Ureter (tissue), 1 donor: ENCODE measurements at regions not wholly inside any gene's neighbourhood (a gene's known extent, or its start where the extent isn't known, plus 50 kb on each side); places are given as distances from the start of the nearest gene placed in this dataset.
"Not testable (repeated sequence)": the region's sequence is repeated elsewhere in the genome, so short reads cannot be mapped to it uniquely, and the experiment has no call there.

Experiments
- DNase-seq: peaks from one replicate; pipeline ENCODE4 v3.0.0-alpha.2; 2020; ENCODE audit warnings: low spot score
- donor health status: DM: yes; HTN: yes; CAD: no.

DNA sequence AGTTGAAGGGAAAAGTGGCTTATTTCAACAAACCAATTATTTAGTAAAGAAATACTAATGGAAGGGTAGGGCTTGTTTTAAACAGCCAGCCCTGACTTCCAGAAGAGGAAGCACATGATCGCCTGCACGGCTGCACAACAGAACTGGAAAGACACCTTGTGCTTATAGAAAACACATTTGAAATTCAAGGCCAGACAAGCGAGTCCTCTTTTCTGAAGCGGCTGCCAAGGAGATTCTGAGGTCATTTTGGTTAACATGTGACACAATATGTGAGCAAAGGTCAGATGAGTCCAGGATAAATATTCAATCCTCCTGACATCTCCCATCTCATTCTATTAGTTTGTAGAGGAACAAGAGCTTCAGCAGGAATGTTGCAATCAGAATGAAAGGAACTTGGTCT is 461.4 kb upstream of the ST8SIA4 start:
- no peak for DNase-seq

DNA sequence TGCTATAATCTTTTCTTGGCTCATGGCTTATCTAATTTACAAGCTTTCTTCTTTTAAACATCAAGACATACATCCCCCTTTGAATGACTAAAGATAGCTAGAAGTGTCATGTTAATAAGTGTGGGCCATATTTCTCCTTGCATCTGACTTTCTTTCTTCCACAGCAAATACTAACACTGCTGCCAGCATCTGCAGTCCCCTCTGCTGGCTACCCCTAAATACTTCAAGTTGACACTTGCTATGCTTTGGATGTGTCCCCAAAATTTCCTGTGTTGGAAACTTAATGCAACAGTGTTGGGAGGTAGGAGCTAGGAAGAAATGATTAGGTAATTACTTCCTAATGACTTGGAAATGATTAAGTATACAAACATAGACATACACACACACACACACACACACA is 459.0 kb upstream of the ST8SIA4 start:
- DNase-seq = no peak

DNA sequence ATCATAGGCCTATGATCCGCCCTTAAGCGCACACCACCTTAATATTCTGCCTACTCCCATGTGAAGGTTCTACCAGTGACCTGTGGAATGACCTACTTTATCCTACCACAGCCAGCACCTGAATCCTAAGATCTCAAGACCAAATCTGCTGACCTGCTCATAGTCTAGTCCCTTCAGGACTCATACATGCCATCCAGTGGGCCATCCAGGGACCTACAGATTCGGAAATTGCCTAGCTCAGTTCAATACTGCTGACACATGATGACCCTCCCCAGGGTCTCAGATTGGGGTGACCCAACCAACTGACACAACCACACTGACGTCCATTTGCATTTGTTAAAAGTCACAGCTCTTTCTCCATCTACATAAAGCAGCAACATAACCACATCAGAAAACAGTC is 443.8 kb upstream of the ST8SIA4 start:
- DNase-seq = no peak

DNA sequence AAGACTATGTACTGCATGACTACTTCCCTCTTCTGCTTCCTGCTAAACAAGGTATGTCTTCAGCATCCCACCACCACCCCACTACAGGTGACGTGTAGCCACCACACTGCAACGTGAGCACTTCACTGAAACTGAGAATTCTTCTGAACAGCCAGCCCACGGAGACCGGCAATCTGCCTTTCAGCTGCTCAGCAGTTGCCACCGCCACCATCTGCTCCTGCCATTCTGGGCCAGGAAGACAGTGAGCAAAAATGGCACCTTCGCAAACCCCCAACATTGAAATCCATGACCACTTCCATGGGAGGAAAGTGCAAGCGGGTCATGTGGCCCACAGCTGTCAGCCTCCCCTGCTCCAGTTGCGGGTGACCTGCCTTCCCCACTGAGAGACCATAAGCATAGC is 443.4 kb upstream of the ST8SIA4 start:
- no peak for DNase-seq

DNA sequence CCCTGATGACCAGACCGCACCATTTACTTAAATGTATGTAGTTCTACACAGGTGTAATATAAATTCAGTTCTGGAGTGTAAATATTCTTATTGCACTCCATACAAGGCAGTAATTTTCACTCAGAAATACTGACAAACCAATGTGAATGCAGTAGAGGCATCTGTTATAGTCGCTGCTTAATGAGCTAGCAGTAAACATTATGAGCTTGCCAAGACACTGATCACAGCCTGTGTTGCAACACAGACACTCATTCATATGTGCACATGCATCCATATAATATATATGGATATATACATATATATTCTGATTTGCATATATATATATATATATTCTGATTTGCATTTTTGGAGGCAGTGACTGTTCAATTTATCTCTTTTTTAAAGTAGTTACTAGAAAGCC is 435.1 kb upstream of the ST8SIA4 start:
- no peak for DNase-seq

DNA sequence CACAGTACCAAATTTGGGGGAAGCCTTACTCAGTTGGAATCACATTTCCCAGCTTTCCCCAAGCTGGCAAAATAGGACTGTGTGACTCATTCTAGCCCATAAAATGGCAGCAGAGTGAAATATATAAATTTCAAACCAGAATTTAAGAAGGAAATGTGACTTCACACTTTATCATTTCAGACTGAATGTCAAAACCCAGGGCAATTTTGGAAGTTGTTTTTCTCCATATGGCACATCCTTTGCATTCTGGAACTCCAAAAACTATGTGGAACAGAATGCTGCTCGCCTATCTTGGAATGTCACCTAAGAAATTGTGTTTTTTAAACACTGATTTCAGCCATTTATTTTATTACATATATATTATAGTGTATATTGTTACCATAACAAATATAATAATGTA is 424.7 kb upstream of the ST8SIA4 start:
- no peak for DNase-seq

DNA sequence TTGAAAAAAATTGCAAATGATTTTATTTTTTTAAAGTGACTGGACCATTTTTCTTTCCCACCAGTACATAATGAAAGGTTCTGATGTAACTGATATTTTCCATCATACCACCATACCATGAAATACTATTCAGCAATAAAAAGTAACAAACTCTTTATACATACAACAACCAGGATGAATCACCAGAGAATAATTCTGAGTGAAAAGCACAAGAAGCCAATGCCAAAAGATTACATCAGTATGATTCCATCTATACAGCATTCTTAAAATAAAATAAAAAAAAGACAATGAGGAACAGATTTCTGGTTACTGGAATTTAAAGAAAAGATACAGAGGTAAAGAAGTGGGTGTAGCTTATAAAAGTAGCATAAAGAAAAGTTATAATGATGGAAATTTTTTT is 423.7 kb upstream of the ST8SIA4 start:
- no peak for DNase-seq

DNA sequence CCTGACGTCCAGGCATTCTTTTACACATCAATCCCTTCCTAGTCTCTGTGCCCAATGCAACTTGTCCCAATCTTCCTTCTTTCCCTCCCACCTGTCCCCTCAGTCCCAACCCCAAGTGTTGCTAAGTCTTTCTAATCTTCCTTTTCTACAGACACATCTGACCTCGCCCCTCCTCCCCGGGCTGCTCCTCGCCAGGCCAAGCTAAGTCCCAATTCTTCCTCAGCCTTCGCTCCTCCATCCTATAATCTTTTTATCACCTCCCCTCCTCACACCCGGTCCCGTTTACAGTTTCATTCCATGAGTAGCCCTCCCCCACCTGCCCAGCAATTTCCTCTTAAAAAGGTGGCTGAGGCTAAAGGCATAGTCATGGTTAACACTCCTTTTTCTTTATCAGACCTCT is 413.3 kb upstream of the ST8SIA4 start:
- DNase-seq = not testable (repeated sequence)

DNA sequence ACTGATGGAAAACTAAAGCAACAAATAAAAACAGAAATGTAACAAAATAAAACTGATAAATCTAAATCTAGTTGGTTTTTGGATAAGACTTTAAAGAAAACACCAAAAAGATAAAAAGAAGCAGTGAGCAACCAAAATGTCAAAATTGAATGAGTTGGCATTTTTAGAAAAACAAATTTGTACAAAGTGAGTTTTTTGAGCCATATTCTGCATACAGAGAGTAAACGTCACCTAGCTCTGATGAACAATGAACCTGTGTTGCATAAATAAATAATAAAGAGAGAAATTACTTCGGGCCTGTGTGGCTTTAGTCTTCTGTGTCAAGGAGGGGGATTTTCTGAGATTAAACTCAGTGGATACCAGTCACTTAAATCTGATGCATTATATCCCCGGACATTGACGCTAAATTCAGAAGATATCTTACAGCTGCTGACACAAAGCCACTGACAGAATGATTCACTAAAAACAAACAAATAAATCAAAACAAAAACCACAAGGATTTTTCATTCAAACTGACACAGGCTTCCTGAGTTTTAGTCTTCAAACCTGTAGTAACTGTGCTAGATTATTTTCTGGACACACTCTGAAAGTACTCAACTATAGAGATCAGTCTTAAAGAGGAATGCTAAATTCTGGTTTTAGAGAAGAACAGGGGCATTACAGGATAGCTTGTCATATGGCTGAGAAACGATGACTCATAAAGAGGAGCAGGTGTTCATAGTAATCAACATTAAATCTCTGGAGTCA is 403.5 kb upstream of the ST8SIA4 start:
- no peak for DNase-seq

DNA sequence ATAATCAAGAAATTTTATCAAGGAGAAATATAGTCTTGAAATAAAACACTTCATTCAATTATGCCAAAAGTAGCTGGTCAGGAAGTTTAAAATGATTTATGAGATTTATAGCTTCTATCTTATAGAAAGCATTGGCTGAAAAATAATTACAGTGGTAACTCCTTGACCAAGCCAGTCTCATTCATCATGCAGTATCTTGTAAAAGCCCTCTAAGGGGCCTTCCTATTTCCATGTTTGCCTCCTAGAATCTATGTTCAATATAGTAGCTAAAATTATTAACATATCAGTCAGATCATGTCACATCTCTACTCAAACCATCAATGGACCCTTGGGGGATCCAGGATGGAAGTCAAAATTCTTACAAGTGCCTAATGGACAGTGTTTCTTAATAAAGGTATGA is 393.4 kb upstream of the ST8SIA4 start:
- no peak for DNase-seq

DNA sequence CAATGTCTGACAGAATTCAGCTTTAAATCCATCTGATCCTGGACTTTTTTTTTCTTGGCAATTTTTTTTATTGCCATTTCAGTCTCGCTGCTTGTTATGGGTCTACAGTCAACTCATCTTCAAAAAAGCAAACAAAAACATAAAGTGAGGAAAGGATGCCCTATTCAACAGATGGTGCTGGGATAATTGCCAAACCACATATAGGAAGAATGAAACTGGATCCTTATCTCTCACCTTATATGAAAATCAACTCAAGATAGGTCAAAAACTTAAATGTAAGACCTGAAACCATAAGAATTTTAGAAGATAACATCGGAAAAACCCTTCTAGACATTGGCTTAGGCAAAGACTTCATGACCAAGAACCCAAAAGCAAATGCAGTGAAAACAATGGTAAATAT is 389.1 kb upstream of the ST8SIA4 start:
- no peak for DNase-seq

DNA sequence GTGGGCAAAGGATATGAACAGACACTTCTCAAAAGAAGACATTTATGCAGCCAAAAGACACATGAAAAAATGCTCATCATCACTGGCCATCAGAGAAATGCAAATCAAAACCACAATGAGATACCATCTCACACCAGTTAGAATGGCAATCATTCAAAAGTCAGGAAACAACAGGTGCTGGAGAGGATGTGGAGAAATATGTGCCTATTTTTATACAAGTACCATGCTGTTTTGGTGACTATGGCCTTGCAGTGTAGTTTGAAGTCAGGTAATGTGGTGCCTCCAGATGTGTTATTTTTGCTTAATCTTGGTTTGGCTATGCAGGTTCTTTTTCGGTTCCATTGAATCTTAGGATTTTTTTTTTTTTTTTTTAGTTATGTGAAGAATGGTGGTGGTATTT is 387.7 kb upstream of the ST8SIA4 start:
- DNase-seq = not testable (repeated sequence)

DNA sequence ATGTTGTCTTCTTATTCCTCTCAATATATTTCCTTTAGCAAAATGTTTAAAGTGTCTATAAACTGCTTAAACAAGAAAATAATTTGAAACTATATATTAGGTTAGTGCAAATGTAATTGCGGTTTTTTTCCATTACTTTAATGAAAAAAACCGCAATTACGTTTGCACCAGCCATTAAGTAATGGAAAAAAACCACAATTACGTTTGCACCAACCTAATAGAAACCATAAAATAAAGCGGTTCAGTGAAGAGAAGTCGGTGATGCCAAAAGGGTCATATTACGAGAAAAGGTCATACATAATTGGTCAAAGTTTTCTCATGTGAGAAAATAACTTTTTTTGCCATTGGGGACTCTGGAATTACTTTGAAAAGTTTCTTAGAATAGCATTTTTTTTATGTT is 385.6 kb upstream of the ST8SIA4 start:
- DNase-seq = no peak

DNA sequence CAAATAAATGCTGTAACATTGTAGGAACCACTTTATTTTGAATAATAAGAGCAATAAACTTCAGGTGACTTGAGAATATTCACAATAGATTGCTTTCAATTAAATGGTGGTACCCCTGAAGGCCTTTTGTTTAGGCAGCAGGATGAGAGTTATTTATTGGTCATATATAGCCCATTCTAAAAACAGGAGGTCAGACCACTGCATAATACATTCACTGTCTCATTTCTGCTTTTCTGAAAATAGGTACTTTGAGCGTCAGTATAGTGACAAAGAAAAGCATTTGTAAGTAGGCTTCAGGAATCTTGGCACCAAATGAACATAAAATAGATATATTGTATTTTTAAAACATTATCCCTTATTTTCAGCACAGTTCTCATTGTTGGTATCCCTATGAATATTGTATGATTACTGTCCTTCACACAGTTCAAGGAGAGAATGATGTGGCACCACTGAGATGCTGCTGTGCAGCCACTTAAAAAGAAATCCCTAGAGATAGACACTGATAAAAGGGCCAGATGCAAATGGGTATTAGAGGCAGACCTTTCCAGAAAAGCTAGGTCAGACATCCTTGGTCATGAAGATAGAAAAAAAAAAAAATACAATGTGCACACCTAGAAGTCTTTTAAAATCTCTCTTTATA is 381.8 kb upstream of the ST8SIA4 start:
- no peak for DNase-seq

DNA sequence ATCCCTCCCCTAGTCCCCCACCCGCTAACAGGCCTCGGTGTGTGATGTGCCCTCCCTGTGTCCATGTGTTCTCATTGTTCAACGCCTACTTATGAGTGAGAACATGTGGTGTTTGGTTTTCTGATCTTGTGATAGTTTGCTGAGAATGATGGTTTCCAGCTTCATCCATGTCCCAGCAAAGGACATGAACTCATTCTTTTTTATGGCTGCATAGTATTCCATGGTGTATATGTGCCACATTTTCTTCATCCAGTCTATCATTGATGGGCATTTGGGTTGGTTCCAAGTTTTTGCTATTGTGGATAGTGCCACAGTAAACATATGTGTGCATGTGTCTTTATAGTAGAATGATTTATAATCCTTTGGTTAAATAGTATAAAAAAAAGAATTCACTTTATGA is 380.9 kb upstream of the ST8SIA4 start:
- DNase-seq = not testable (repeated sequence)

DNA sequence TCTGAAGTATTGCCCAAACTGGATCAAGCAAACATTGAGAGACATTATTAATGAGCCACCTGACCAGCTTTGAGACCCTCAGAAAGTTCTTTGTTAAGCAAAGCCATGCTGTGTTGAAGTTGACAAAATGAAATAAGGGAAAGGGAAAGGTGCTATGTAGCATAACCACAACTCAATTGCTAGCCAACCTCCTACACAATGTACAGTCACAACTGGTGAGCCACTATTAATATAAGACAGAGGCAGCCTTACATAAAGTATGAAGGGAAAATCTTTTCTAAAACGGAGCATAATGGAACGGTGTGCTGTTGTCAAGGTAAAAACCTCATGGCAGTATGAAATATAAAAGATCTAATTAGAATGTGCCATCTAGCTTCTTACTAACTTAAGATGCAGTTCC is 375.8 kb upstream of the ST8SIA4 start:
- DNase-seq = no peak

DNA sequence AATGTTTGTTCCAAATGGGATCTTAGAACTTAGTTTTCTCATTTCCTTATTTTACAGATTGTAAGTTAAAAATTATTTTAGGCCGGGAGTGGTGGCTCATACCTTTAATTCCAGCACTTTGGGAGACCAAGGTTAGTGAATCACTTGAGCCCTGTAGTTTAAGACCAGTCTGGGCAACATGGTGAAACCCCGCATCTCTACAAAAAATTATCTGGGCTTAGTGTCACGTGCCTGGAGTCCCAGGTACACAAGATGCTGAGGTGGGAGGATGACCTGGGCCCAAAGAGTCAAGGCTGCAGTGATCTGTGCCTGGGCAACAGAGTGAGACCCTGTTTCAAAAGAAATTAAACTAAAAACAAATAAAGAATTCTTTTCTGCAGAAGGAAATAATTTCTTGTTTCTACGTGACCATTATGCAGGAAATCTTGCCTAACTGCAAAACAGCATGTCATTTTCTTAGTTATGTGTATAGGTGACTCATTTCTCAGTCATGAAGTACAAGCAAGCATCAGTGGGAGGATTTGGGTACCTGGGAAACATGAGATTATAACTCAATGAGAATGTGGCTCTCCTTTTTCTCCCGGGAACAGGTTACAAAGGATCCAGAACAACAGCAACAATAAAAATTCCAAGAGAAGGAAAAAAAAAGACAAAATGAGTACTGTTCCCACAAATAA is 375.1 kb upstream of the ST8SIA4 start:
- DNase-seq = no peak

DNA sequence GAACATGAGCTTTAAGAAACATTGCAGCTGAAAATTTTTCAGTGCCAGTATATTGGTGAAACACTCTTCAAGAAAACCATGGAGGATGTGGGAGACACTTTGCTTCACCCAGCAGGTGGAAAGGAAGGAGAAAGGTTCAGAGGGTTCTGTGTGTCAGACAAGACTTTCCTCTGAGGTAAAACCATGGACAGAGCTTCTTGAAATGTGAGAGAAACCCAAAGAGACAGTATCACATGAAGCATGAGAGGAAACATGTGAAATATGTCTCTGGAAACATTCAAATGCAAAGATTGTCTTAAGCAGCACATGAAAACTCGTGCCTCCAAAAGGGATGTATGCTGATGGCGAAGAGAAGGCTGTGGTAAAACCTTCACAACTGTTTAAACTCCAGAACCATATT is 368.9 kb upstream of the ST8SIA4 start:
- DNase-seq = no peak

DNA sequence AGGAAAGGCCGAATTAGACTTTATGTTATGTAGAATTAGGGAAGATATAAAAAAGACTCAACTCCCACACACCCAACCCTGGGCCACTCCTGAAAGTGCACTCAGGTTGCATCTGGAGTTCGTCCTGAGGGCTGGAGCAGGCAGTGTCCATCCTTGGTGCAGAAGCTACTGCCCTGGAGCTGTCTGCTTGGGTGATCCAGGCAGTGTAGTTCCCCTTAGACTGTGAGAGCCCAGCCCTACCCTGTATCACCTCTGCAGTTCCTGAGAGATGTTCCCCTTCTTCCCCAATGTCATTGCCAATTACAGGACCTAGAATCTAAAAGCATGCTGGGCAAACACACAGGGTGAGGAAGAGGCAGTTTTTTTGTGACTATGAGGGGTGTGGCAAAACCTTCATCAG is 368.3 kb upstream of the ST8SIA4 start:
- no peak for DNase-seq

DNA sequence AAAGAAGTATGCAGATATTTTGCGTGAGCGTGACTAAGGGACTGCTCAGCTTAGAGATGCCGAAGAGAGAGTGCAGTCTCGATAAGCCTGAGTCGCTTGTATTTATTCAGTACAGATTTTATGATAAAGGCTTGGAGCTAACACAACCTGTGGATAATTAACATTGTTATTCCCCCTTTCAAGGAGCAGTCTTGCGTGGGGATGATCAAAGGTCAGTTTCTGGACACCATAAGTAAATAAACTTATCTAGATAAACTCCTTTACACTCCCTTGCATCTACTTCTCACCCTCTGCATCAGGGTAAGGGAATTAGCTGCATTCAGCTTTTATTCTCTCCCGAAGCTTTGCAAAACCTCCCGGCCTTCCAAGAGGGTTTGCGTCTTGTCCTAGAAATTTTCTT is 357.8 kb upstream of the ST8SIA4 start:
- DNase-seq = no peak

DNA sequence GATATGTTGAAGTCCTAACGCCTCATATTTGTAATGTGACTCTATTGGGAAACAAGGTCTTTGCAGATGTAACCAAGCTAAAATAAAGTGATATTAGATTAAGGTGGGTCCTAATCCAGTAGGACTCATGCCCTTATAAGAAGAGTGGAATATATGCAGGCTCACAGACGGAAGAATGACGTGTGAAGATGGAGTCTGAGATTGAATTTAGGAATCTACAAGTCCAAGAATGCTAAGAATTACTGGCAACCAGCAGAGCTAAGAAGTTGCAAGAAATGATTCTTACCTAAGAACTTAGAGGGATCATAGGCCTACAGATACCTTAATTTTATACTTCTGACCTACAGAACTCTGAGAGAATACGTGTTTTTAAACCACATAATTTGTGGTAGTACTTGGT is 350.0 kb upstream of the ST8SIA4 start:
- DNase-seq = no peak

DNA sequence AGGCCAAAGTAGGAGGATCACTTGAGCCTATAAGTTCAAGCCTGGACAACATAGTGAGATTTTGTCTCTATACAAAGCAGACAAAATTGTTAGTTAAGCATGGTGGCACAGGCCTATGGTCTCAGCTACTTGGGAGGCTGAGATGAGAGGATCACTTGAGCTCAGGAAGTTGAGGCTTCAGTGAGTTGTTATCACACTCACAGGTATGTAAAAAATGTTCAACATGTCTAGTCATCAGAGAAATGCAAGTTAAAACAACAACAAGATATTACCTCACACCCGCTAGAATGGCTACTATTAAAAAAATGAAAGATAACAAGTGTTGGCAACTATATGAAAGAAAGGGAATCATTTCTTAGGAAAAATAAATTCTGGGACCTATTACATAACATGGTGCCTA is 341.5 kb upstream of the ST8SIA4 start:
- DNase-seq = no peak

DNA sequence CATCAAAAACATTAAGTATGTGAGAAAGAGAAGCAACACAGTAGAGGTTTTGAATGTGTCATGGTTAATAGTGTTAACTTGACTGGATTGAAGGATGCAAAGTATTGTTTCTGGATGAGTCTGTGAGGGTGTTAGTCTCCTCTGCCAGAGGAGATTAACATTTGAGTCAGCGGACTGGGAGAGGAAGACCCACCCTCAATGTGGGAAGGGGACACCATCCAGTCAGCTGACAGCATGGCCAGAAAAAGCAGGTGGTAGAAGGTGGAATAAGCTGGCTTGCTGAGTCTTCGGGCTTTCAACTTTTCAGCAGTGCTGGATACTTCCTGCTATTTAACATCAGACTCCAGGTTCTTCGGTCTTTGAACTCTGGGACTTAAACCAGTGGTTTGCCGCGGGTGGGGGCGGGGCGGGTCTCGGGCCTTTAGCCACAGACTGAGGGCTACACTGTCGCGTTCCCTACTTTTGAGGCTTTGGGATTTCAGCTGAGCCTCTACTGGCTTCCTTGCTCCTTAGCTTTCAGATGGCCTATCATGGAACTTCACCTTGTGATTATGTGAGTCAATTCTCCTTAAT is 309.9 kb upstream of the ST8SIA4 start:
- DNase-seq = no peak
